ENCODE measurements at regions not wholly inside any gene's neighbourhood (a gene's known extent, or its start where the extent isn't known, plus 50 kb on each side); places are given as distances from the start of the nearest gene placed in this dataset.

DNA sequence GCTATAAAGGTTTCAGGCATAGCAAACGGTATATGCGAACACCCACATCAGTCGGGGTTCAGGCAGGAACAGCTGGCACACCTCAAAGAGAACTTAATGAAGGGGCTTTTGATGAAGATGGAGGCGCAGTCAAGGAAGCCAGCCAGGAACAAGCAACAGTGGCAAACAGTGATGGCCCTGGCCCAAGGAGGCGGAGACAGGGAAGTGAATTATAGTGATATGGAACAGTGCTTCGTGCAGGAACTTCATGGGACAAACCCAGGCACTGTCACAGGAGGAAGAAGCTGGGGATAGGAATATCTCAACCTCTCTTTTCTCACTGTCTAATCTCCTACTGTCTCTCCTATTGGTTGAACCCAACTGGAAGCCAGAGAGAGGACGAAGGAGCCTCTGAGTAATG lies 328.3 kb downstream of the AACS start:
- TF ChIP-seq POLR2AphosphoS5 (IDR thresholded peaks at IDR 0.05; ENCODE audit: low read length) (no peak), RAD21 (IDR thresholded peaks at IDR 0.05; ENCODE audit: insufficient read depth, low read depth, low read length) (no peak), BMI1 (IDR thresholded peaks at IDR 0.05; ENCODE audit: borderline replicate concordance) (no peak), PML (IDR thresholded peaks at IDR 0.05; ENCODE audit: low read length) (no peak), SIN3A (IDR thresholded peaks at IDR 0.05; ENCODE audit: low read depth, low read length) (no peak), RUNX3 (IDR thresholded peaks at IDR 0.05; ENCODE audit: low read length) (no peak), HDAC2 (IDR thresholded peaks at IDR 0.05) (no peak), TCF3 (IDR thresholded peaks at IDR 0.05; ENCODE audit: borderline replicate concordance, insufficient read depth, low read depth, low read length) (no peak), JUND (IDR thresholded peaks at IDR 0.05; ENCODE audit: low read depth, low read length) (no peak)
- TF ChIP-seq, protein P1, sequence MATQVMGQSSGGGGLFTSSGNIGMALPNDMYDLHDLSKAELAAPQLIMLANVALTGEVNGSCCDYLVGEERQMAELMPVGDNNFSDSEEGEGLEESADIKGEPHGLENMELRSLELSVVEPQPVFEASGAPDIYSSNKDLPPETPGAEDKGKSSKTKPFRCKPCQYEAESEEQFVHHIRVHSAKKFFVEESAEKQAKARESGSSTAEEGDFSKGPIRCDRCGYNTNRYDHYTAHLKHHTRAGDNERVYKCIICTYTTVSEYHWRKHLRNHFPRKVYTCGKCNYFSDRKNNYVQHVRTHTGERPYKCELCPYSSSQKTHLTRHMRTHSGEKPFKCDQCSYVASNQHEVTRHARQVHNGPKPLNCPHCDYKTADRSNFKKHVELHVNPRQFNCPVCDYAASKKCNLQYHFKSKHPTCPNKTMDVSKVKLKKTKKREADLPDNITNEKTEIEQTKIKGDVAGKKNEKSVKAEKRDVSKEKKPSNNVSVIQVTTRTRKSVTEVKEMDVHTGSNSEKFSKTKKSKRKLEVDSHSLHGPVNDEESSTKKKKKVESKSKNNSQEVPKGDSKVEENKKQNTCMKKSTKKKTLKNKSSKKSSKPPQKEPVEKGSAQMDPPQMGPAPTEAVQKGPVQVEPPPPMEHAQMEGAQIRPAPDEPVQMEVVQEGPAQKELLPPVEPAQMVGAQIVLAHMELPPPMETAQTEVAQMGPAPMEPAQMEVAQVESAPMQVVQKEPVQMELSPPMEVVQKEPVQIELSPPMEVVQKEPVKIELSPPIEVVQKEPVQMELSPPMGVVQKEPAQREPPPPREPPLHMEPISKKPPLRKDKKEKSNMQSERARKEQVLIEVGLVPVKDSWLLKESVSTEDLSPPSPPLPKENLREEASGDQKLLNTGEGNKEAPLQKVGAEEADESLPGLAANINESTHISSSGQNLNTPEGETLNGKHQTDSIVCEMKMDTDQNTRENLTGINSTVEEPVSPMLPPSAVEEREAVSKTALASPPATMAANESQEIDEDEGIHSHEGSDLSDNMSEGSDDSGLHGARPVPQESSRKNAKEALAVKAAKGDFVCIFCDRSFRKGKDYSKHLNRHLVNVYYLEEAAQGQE (IDR thresholded peaks at IDR 0.05; ENCODE audit: low read depth, low read length): no peak
- TF ChIP-seq, protein P2, sequence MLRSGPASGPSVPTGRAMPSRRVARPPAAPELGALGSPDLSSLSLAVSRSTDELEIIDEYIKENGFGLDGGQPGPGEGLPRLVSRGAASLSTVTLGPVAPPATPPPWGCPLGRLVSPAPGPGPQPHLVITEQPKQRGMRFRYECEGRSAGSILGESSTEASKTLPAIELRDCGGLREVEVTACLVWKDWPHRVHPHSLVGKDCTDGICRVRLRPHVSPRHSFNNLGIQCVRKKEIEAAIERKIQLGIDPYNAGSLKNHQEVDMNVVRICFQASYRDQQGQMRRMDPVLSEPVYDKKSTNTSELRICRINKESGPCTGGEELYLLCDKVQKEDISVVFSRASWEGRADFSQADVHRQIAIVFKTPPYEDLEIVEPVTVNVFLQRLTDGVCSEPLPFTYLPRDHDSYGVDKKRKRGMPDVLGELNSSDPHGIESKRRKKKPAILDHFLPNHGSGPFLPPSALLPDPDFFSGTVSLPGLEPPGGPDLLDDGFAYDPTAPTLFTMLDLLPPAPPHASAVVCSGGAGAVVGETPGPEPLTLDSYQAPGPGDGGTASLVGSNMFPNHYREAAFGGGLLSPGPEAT (IDR thresholded peaks at IDR 0.05; ENCODE audit: low read depth): no peak
- FAIRE-seq: no peak
- Histone ChIP-seq H3K9me3 (replicated peaks; ENCODE audit: control insufficient read depth, insufficient read depth, low read length) (no peaks in the 10 kb centered on the region; the same call in 2 of the 3 replicates), H3K4me2 (ENCODE audit: control insufficient read depth, insufficient read depth) (no peak overlapping the region), H3K27ac (ENCODE audit: control insufficient read depth, insufficient read depth) (no peak overlapping the region), H3K27me3 (replicated peaks in 1 of 2; ENCODE audit: control insufficient read depth in 2 of 2, insufficient read depth in 2 of 2, low read length in 1 of 2) (no peaks in the 10 kb centered on the region), H4K20me1 (ENCODE audit: control insufficient read depth, insufficient read depth) (no peaks in the 10 kb centered on the region), H3K4me1 (ENCODE audit: control insufficient read depth, insufficient read depth, low read length) (no peaks in the 10 kb centered on the region), H2AFZ (ENCODE audit: control insufficient read depth, low read depth, low read length) (no peak overlapping the region), H3K4me3 (no peak overlapping the region), H3K79me2 (ENCODE audit: control insufficient read depth, insufficient read depth, low read length) (no peaks in the 10 kb centered on the region), H3K36me3 (ENCODE audit: control insufficient read depth in 2 of 2, insufficient read depth in 2 of 2, low read length in 1 of 2) (no peaks in the 10 kb centered on the region), H3K9ac (ENCODE audit: control insufficient read depth, insufficient read depth, low read length) (no peak overlapping the region)
- ChIA-PET POLR2A (no interaction called here), RAD21 (ENCODE audit: unreplicated experiment) (no interaction called here), CTCF (no interaction called here), SMC1A (ENCODE audit: uncharacterized antibody, unreplicated experiment) (interaction anchor here (0.8 kb wide), 1 partner anchor 22 kb away, joined by 3 read pairs; no protein-coding TSS in a partner anchor)
- in situ Hi-C loops (cut with MboI) (no loop called here), intact Hi-C loops (cut with micrococcal nuclease; ENCODE audit: unreplicated experiment) (no loop called here)
- DNase-seq (ENCODE audit: low read depth, low spot score): no peak
- no peak for ATAC-seq
- BruUV-seq (replicated peaks): no TSS peak
- WGBS (ENCODE audit: insufficient coverage, insufficient replicate concordance, low lambda C conversion rate, missing lambda C conversion rate): 13% methylated on average over 7 of the region's 7 CpGs
